HL-60 (cell line): ENCODE measurements at regions not wholly inside any gene's neighbourhood (a gene's known extent, or its start where the extent isn't known, plus 50 kb on each side); places are given as distances from the start of the nearest gene placed in this dataset.

Experiments used
- GABPA ChIP-seq: IDR thresholded peaks from 2 replicates; pipeline ENCODE4 v1.6.1; 2012; ENCODE audit warnings: low read depth
- POLR2AphosphoS5 ChIP-seq: IDR thresholded peaks from 2 replicates; pipeline ENCODE4 v1.6.1; 2012; ENCODE audit warnings: low read depth
- TF ChIP-seq, protein P1 (sequence below): IDR thresholded peaks from one replicate; pipeline ENCODE4 v1.5.1; 2011; ENCODE audit warnings: low read length, control low read depth, inconsistent platforms; ENCODE audit not compliant: insufficient read depth
- TF ChIP-seq, protein P2 (sequence below): IDR thresholded peaks from 2 replicates; pipeline ENCODE4 v1.6.1; 2012; ENCODE audit warnings: low read depth; ENCODE audit not compliant: insufficient replicate concordance

- TF ChIP-seq, protein P1, sequence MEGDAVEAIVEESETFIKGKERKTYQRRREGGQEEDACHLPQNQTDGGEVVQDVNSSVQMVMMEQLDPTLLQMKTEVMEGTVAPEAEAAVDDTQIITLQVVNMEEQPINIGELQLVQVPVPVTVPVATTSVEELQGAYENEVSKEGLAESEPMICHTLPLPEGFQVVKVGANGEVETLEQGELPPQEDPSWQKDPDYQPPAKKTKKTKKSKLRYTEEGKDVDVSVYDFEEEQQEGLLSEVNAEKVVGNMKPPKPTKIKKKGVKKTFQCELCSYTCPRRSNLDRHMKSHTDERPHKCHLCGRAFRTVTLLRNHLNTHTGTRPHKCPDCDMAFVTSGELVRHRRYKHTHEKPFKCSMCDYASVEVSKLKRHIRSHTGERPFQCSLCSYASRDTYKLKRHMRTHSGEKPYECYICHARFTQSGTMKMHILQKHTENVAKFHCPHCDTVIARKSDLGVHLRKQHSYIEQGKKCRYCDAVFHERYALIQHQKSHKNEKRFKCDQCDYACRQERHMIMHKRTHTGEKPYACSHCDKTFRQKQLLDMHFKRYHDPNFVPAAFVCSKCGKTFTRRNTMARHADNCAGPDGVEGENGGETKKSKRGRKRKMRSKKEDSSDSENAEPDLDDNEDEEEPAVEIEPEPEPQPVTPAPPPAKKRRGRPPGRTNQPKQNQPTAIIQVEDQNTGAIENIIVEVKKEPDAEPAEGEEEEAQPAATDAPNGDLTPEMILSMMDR = no peak
- TF ChIP-seq POLR2AphosphoS5 (no peak), GABPA (no peak)
- TF ChIP-seq, protein P2, sequence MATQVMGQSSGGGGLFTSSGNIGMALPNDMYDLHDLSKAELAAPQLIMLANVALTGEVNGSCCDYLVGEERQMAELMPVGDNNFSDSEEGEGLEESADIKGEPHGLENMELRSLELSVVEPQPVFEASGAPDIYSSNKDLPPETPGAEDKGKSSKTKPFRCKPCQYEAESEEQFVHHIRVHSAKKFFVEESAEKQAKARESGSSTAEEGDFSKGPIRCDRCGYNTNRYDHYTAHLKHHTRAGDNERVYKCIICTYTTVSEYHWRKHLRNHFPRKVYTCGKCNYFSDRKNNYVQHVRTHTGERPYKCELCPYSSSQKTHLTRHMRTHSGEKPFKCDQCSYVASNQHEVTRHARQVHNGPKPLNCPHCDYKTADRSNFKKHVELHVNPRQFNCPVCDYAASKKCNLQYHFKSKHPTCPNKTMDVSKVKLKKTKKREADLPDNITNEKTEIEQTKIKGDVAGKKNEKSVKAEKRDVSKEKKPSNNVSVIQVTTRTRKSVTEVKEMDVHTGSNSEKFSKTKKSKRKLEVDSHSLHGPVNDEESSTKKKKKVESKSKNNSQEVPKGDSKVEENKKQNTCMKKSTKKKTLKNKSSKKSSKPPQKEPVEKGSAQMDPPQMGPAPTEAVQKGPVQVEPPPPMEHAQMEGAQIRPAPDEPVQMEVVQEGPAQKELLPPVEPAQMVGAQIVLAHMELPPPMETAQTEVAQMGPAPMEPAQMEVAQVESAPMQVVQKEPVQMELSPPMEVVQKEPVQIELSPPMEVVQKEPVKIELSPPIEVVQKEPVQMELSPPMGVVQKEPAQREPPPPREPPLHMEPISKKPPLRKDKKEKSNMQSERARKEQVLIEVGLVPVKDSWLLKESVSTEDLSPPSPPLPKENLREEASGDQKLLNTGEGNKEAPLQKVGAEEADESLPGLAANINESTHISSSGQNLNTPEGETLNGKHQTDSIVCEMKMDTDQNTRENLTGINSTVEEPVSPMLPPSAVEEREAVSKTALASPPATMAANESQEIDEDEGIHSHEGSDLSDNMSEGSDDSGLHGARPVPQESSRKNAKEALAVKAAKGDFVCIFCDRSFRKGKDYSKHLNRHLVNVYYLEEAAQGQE = no peak
Observed at GRCh38 chr12:19872621-19873540, 433.6 kb downstream of the AEBP2 start.
